CD4-positive, alpha-beta T cell (primary cell): ENCODE measurements at regions not wholly inside any gene's neighbourhood (a gene's known extent, or its start where the extent isn't known, plus 50 kb on each side); places are given as distances from the start of the nearest gene placed in this dataset.
A peak's percentile ranks its signal among the peaks of the same experiment; 100 is the strongest.

Source experiments
- ATAC-seq: fragments of 200-7000 bp; cut with Tn5 transposase; one replicate; pipeline ENCODE4 v1.10.0; 2022; ENCODE audit warnings: mild to moderate bottlenecking; ENCODE audit not compliant: poor library complexity
- CTCF ChIA-PET: fragments of 350-600 bp; sonication (Branson Sonifier 250); formaldehyde crosslinking; loops from one replicate; lab custom pipeline; 2021; ENCODE audit warnings: antibody characterized with exemption, inconsistent platforms; lab: Charles Lee
- POLR2A ChIA-PET: fragments of 350-600 bp; sonication (Branson Sonifier 250); formaldehyde crosslinking; loops from one replicate; lab custom pipeline; 2021; ENCODE audit warnings: antibody characterized with exemption, inconsistent platforms; lab: Charles Lee
- DNase-seq, 14 experiments: peaks; one replicate each; pipeline ENCODE4 v3.0.0-alpha.2; 2013 to 2020; ENCODE audit warnings: mixed read lengths in 2 of 14
- H3K27ac ChIP-seq, 2 donors: one replicate each; pipeline versions ENCODE4 v1.5.1 to v1.7.0; 2013; ENCODE audit warnings: low read length in 2 of 2, low read depth in 1 of 2, mild to moderate bottlenecking in 1 of 2
- H3K27me3 ChIP-seq, 2 experiments: 1 replicate in 1 of 2; 2 replicates in 1 of 2; pipeline versions ENCODE4 v1.6.1 to v1.7.0; 2013; ENCODE audit warnings: low read length in 2 of 2, control low read depth in 1 of 2, mild to moderate bottlenecking in 1 of 2, moderate library complexity in 1 of 2; ENCODE audit not compliant: insufficient read depth in 2 of 2, control insufficient read depth in 1 of 2
- H3K36me3 ChIP-seq: one replicate; pipeline ENCODE4 v1.6.1; 2013; ENCODE audit warnings: low read length, control low read depth; ENCODE audit not compliant: insufficient read depth
- H3K4me1 ChIP-seq: one replicate; pipeline ENCODE4 v1.6.1; 2013; ENCODE audit warnings: low read length, control low read depth; ENCODE audit not compliant: insufficient read depth
- H3K4me3 ChIP-seq: one replicate; pipeline ENCODE4 v1.5.1; 2013; ENCODE audit warnings: mild to moderate bottlenecking, low read length, moderate library complexity
- H3K9me3 ChIP-seq, 2 experiments: 1 replicate in 1 of 2; 2 replicates in 1 of 2; pipeline versions ENCODE4 v1.6.1 to v1.7.0; 2013; ENCODE audit warnings: low read length in 2 of 2, mild to moderate bottlenecking in 2 of 2, control low read depth in 1 of 2, moderate library complexity in 1 of 2; ENCODE audit not compliant: control insufficient read depth in 1 of 2, insufficient read depth in 1 of 2
- H3K27ac Mint-ChIP-seq: one replicate; pipeline ENCODE4 v1.8.0; 2020; ENCODE audit warnings: mixed read lengths
- H3K27me3 Mint-ChIP-seq: one replicate; pipeline ENCODE4 v1.8.0; 2021; ENCODE audit warnings: mixed read lengths
- H3K36me3 Mint-ChIP-seq: one replicate; pipeline ENCODE4 v1.8.0; 2021; ENCODE audit warnings: low read depth, mixed read lengths
- H3K4me1 Mint-ChIP-seq: one replicate; pipeline ENCODE4 v1.8.0; 2021; ENCODE audit warnings: low read depth, mixed read lengths
- H3K4me3 Mint-ChIP-seq: one replicate; pipeline ENCODE4 v1.8.0; 2020; ENCODE audit warnings: mild to moderate bottlenecking, mixed read lengths
- H3K9me3 Mint-ChIP-seq: one replicate; pipeline ENCODE4 v1.8.0; 2020; ENCODE audit warnings: mixed read lengths
- CTCF ChIP-seq: fragments of 200-600 bp; IDR thresholded peaks from one replicate; pipeline ENCODE4 v1.8.0; 2022; ENCODE audit warnings: antibody characterized with exemption, mild to moderate bottlenecking
- intact Hi-C, 2 experiments: fragments of 100-400 bp; cut with DNase I in 1 of 2; cut with micrococcal nuclease in 1 of 2; formaldehyde crosslinking; loops; one replicate each; pipeline versions ENCODE4 v1.15.1 to v1.9.0; 2023 to 2025; cut with DNase I, micrococcal nuclease

- no peaks in the 10 kb centered on the region for H3K27me3 ChIP-seq
- no peak overlapping the region for H3K27ac Mint-ChIP-seq
- H3K27ac ChIP-seq, result no peak overlapping the region
- no peaks in the 10 kb centered on the region for H3K9me3 Mint-ChIP-seq
- H3K36me3 Mint-ChIP-seq, result no peaks in the 10 kb centered on the region
- TF ChIP-seq CTCF, result no peak
- no peaks in the 10 kb centered on the region for H3K9me3 ChIP-seq
- no peak overlapping the region for H3K4me3 ChIP-seq
- H3K4me1 Mint-ChIP-seq, result peaks cover 5% of the 10 kb centered on the region
- ChIA-PET POLR2A (no interaction called here), CTCF (no interaction called here)
- no peaks in the 10 kb centered on the region for H3K36me3 ChIP-seq
- H3K27me3 Mint-ChIP-seq, result peaks cover 7% of the 10 kb centered on the region
- intact Hi-C loops, result loop anchor here in 1 of 2 experiments (10.0 kb wide), 1 partner anchor 230 kb away; no protein-coding TSS in a partner anchor
- ATAC-seq (no peak), DNase-seq (no peak)
- no peak overlapping the region for H3K4me3 Mint-ChIP-seq
- H3K4me1 ChIP-seq, result no peaks in the 10 kb centered on the region
Observed at GRCh38 chr18:54675076-54675475, 84.0 kb downstream of the DYNAP start.

GRCh38 chr18:54679318-54680149 is 88.5 kb downstream of the DYNAP start:
- Mint-ChIP-seq H3K9me3 (no peaks in the 10 kb centered on the region), H3K4me1 (peaks cover 5% of the 10 kb centered on the region), H3K36me3 (no peaks in the 10 kb centered on the region), H3K27me3 (no peaks in the 10 kb centered on the region), H3K27ac (no peak overlapping the region), H3K4me3 (no peak overlapping the region)
- ChIA-PET POLR2A (interaction anchor here (0.7 kb wide), 1 partner anchor 1934 kb away, joined by 3 read pairs; no protein-coding TSS in a partner anchor), CTCF (interaction anchor here (1.0 to 1.5 kb wide), 2 partner anchors 8 to 16 kb away, joined by 3 to 6 read pairs; no protein-coding TSS in a partner anchor)
- Histone ChIP-seq H3K4me1 (no peaks in the 10 kb centered on the region), H3K4me3 (no peak overlapping the region), H3K9me3 (no peaks in the 10 kb centered on the region), H3K27me3 (no peaks in the 10 kb centered on the region), H3K36me3 (no peaks in the 10 kb centered on the region), H3K27ac (no peak overlapping the region)
- DNase-seq (peak in 3 of 14 experiments; percentile 46 to 56 (median 50)), ATAC-seq (peak; percentile 41)
- peak; percentile 55 for TF ChIP-seq CTCF
- intact Hi-C loops, result loop anchor here (1.0 to 10.0 kb wide), 4 partner anchors 235 to 304 kb away; no protein-coding TSS in a partner anchor

- Histone ChIP-seq H3K9me3 (no peaks in the 10 kb centered on the region), H3K4me1 (no peaks in the 10 kb centered on the region), H3K27ac (no peak overlapping the region), H3K4me3 (no peak overlapping the region), H3K36me3 (no peaks in the 10 kb centered on the region), H3K27me3 (no peaks in the 10 kb centered on the region)
- H3K27ac Mint-ChIP-seq, result no peak overlapping the region
- ATAC-seq, result no peak
- no peak for DNase-seq
- no peak overlapping the region for H3K4me3 Mint-ChIP-seq
- intact Hi-C loops, result no loop called here
- H3K9me3 Mint-ChIP-seq, result no peaks in the 10 kb centered on the region
- ChIA-PET CTCF (no interaction called here), POLR2A (no interaction called here)
- H3K4me1 Mint-ChIP-seq, result peaks cover under 1% of the 10 kb centered on the region
- no peaks in the 10 kb centered on the region for H3K27me3 Mint-ChIP-seq
- H3K36me3 Mint-ChIP-seq, result no peaks in the 10 kb centered on the region
- TF ChIP-seq CTCF, result no peak
Observed at GRCh38 chr18:54684784-54685183, 93.7 kb downstream of the DYNAP start.
